ENCODE measurements at regions not wholly inside any gene's neighbourhood (a gene's known extent, or its start where the extent isn't known, plus 50 kb on each side); places are given as distances from the start of the nearest gene placed in this dataset.

DNA sequence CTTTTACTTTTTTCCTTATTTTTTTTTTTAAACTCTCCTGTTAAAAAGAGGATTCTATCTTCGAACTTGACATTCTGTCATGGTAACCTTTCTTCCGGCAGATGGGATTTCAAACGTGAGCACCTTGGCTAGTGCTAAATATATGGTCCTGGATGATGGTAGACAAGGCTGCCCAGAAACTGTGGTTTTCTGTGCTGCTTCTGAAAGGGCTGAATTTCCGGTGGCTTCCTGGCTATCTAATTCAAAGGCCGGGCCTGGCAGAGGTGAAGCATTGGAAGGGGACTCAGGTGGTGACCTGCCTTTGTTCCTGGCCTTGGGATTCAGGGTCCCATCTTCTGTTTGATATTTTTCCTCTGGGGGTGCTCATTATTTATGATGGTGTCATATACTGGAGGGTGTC, 118.6 kb upstream of the MYL2 start:
- no peak for DNase-seq (ENCODE audit: low spot score)

DNA sequence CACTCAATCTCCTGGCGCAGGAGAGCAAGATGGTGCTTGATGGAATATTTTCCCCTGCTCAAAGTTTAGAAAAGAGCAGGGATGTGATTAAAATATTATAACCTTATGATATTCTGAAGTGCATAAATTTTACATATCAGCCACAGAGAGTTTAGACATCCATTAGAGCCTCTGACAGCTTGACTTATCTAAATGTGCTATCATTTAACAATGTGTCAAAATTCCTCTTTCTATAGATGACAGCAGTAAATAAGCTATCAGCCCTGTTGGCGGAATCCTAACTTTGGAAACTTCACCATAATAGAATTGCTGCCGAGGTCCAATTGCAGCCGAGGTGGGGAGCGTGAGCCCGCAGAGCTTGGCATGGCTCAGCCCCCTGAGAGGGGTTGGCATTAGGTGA, 117.7 kb upstream of the MYL2 start:
- DNase-seq (ENCODE audit: low spot score), result no peak

DNA sequence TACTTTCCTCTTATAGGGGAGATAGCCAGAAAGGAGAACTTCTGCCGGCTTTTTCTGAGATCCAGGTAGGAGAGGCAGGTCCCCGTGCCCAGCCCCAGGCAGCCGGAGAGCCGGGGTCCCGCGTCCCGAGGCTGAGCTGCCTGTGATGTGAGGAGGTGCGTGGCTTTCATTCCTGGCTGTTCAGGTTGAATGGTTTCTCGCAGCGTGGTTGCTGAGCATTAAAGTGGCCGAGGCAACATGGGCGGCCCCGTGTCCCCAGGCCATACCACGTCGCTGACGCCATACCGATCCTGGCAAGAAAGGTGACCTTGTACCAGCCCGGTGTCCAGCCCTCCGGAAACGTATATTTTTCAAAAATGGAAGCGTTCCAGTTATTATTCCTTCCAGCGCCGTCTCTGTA, 116.7 kb upstream of the MYL2 start:
- DNase-seq (ENCODE audit: low spot score), result no peak

DNA sequence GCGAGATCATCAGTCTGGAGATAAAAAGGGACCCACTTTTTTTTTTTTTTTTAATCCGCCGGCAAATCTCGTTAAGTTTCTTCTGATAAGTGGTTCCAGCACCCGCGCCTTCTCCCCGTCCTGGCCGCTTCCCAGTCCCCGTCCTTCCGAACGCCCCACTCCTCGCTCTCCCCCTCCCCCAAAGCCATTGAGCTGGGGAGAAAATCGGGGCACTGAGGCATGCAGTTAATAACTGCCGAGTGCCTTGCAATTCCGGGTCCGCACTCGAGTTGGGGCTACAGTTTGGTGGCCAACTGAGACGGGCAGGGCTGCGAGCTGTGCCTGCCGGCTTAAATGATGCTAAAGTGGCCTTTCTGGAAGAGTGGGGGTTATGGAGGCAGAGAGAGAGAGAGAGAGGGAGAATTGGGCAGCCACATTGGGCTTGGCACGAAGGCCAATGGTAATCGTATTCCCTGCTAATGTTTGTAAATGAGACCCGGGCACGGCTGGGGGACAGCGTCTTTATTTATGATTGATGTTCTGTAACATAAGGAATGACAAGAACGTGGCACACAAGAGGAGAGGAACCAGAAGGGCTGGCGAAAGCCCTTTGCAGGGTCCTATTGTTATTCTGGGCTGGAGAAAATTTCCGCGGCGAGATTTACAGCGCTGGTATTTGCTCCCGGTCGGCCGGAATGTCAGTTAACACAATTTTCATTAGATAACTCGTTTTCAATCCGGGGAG, 115.4 kb upstream of the MYL2 start:
- DNase-seq (ENCODE audit: low spot score), result no peak

DNA sequence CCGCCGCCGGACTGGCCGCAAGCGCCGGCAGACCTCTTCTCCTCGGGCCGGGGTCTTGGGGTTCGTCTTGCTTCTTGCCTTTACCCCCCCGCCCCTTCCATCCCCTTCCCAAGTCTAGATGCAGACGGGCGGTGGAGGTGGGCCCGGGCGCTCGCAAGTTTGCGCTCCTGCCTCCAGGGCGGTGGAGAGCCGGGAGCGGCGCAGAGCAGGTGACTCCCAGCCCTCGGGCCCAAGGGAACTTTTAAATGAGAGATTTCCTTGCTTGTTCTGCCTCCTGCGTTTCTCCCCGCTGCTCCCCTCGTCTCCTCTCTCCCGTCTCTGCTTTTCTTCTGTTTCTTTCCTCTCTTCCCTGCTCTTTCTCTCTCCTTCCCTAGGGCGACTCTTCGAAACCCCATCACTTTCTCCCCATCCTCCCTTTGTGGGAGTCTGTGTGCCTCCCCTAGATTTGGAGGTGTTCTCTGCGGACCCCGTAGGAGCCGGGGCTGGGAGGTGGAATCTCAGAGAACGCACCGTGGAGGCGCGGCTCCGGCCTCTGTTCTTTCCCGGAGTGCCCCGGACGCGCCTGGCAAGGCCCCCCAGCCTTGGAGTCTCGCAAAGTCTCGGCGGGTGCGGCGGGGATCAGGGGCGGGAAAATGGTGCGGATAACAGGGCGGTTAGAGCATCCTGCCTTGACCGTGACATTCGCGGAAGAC, 114.7 kb upstream of the MYL2 start:
- DNase-seq (ENCODE audit: low spot score), result no peak

DNA sequence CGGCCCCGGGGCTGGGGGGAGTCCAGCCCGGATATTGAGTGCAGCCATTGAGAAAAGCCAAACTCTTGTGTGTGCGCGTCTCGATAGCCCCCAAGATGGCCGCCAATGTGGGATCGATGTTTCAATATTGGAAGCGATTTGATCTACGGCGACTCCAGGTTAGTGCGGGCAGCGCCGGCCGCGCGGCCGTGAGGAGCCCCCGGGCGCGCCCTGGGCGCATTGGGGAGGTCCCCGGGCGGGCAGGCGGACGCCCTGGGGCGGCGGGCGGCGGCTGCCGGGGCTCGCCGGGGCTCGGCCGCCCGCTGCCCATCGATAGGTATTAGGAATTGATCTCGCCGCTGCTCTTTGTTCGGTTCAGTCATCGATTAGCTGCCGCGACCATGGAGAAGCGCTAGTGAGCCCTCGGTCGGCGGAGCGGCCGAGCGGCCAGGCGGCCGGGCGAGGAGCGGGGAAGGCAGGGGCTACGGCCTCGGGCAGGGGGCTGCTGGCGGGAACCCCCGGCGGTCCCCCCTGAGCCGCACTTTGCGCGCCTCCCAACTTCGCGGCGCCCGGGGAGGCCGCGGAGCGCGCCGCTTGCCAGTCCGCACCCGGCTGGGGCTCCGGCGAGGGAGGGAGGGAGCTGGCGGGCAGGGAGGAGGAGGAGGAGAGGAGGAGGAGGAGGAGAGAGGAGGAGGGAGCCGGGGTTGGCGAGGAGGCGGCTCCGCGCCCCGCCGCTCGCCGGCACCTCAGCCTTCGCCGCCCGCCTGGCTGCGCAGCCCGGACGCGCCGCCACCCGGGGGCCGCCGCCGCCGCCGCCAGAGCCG, 113.9 kb upstream of the MYL2 start, which contains the start of gene CUX2:
CUX2 (plus strand) TSS at position 83 of the 803 bp plus-strand sequence.
- DNase-seq (ENCODE audit: low spot score), result no peak

DNA sequence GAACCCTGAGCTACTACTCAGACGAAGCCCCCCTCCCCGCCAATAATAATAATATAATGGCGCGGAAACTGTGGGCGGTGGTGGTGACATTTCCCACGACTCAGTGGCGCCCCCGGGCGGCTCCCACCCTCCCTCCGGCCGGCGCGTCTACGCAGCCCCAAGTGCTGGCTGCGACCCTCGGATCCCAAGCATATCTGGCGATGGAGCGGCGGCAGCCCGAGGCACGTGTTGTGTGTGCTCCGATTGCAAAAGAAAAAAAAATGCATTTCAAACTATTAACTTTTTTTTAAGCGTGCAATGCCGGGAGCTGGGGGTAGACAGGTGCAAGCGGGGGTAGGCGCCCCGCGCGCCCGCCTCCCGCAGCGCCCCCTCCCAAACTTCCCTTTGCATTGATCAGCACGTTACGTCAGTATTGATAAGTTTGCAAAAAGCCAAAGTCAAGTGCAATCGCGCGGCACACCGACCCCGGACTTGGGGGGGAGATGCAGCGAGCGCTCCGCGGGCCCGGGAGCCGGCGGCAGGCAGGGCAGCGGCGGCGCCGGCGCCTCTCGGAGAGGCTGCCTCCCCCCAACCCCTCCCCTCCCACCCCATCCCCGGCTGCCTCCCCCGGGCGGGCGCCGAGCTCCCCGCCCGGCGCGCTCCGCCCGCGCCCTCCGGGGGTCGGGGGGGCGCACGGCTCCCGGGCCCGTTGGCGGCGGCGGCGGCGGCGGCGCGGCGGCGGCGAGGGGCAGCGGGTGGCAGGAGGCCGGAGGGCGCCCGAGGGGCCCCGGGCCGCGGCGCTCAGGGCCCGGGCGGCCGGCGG, 113.1 kb upstream of the MYL2 start:
- DNase-seq (ENCODE audit: low spot score), result no peak

DNA sequence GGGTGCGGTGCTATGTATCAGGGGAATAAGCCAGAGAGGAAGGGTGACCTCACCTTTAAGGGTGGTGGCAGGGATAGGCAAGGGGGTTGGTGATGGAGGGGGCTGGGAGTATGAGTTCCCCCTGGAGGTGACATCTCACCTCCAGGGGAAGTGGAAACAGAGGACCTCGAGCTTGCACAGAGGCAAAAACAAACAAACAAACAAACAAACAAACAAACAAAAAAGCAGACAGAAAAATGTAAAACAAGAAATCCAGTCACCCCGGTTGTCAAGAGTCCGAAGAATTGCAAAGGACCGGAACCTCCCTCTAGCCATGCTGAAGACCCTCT, 112.2 kb upstream of the MYL2 start:
- DNase-seq (ENCODE audit: low spot score), result no peak

DNA sequence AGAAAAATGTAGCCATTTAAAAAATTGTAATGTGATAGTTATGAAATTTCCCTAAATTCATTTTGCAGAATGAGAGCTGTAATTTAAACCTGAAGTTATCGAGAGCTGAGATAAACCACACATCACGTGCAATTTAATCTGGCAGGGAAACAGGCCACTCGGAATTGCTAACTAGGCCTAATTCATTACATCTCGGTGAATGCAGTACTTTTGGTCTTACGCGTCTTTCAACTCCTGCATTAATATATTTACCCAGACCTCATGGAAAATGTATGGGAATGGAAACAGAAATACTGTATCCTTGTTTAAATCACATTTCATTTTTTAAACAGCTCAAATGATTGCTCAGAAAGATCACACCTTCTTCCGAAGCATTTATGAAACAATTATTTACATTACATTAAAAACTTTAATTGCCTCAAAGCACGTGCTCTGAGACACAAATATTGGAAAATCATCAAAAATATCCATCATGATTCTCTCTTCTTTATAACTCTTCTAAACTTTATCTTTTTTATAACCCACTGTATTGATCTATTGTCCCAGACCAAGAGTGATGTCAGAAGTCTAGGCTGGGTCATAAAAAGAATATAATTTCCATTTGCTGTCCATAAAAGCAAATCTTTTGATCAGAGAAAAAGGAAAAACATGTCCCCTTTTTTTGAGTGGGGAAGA, 111.7 kb upstream of the MYL2 start:
- DNase-seq (ENCODE audit: low spot score), result no peak

DNA sequence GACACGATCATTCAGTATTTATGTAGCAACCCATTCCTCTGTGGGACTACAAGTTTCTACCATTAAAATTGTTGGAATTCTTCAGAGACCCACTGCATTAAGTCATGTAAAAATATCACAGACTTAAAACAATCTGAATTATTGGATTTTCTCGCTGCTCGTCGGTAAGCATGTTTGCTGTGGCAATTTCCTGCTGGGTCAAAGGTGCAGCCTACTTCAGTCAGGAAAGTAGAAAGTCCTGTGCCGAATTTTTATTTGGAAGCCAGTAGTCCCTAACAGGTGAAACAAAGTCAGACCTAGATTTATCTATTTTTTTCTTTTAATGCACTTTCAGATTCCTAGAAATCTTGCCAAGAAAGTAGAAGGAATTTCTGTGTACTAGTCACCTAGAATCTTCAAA, 110.4 kb upstream of the MYL2 start:
- no peak for DNase-seq (ENCODE audit: low spot score)

DNA sequence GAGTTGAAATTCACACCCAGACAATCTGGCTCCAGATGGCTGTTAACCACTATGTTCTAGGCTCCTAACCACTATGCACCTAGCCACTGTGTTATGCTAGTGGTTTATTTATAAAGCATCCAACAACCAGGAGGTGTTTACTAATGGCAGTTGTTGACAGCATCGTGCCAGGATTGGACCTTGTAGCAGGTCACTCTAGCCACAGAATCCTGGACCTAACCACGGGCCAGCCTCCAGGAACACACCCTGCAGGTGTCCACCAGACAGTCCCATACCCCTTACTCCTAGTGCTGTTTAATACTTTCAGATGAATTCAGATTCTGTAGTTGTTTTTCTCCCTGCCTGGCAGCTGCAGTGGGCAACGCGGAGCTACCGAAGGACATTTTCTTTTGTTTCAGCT, 109.4 kb upstream of the MYL2 start:
- DNase-seq (ENCODE audit: low spot score), result no peak

DNA sequence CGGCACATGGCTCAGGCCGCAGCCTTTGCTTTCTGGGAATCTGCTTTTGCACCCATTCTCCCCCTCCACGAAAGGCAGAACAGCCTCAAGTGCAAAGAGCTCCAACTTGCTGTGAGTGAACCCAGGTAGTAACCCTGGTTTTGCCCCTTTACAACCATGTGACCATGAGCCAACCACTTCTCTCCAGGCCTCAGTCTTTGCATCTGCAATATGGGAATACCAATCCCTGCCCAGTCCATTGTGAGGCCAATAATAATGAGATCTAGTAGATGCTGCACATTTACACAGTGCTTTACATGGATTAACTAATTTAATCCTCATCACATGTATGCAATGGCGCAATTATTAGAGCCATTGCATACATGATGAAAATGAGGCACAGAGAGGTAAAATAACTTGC, 108.9 kb upstream of the MYL2 start:
- DNase-seq (ENCODE audit: low spot score), result no peak

DNA sequence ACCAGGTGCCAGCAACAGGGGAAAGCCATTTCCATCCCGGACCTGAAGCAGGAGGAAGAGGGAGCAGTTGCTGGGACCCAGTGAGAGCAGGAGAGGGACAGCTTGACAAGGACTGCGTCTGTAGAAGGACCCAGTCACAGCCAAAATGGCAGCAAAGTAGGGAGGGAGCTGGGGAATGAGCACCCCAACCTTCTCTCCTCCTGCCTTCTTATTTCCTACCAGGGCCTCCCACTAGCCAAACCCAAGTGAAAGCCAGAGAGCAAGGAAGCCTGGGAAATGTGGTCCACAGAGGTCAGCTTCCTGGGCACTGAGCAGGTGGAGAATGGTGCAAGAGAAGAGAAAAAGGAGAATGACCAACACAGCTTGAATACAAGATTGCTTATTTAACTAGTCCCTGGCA, 108.5 kb upstream of the MYL2 start:
- DNase-seq (ENCODE audit: low spot score), result no peak

DNA sequence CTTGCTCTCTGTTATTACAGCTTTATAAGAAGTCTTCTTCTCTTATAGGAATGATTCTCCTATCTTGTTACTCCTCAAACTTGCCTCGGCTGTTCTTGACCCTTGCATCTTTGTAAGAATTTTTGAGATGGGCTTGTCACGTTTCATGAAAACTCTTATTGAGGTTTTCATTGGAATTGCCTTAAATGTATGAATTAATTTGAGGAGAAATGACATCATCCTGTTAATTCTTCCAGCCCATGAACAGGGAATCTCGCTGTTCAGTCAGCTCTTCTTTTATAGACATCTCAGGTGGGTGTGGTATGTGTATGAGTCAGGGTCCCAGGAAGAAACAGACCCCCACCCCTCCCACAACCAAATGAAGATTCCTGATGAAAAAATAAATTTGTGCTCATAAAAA, 107.1 kb upstream of the MYL2 start:
- no peak for DNase-seq (ENCODE audit: low spot score)

DNA sequence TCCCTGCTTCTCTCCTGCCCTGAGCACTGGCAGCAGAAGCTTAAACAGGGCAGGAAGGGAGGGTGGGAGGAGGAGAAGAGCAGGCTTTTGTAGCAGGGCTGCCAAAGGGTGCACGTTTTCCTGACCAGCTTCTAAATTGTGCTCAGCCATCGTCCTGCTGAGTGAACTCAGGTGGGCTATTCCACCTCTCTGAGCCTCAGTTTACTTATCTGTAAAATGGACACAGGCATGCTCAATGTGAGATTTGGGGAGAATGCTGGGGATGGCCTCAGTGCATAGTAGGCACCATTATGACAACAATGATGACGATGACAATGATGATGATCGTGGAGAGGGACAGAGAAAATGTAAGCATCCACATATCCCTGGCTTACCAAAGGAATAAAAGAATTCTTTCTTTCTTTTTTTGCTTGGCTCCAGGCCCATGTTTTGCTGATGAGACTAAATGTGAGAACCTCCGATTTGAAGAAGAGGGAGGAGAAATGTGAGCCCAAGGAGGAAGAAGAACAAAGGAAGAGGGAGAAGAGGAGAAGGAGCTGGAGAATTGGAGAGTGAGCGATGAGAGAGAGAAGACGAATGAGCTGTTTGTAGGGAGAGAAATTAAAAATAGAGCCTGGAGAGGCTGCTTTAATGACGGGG, 105.5 kb upstream of the MYL2 start:
- DNase-seq (ENCODE audit: low spot score), result no peak

DNA sequence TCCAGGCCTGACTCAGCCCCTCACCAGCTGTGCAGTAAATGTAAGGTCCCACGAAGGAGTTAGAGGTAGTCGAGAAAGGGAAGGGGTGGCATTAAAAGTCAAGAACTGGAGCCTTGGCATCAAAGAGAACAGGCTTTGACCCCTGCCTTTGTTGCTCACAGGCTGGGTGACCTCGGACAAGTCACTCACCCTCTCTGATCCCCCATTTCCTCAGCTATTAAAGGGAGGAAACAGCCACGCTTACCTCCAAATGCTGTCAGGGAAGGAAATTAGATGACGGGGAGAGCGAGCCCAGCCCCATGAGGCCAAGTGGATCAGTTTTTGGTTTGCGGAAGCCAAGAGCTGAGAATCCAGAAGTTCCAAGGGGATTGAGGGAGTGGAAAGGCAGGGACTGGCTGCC, 104.9 kb upstream of the MYL2 start:
- no peak for DNase-seq (ENCODE audit: low spot score)

DNA sequence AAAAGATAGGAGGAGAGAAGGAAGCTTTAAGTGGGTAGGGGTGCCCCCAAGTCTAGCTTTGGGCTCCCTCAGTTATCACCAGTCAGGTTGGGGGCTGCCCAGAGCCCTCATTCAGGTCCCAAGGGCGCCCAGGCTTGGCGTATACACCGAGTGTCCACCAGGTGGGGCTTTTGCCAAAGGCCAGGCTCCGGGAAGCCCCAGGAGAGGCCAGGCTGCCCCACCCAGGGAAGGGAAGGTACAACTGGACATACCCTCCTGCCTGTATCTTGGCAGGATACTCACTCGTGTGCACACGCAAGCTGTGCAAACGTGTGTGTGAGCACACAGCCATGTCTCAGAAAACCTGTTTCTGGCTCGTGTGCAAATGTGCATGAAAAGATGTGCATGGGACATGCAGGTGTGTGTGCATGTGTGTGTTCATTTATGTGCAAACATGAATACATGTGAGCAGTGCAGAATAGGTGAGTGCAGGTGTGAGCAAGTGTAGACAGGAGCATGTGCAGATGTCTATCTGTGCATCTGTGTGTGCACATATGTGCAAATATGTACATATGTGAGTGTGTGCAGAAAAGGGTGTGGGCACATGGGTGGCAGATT, 103.9 kb upstream of the MYL2 start:
- no peak for DNase-seq (ENCODE audit: low spot score)

DNA sequence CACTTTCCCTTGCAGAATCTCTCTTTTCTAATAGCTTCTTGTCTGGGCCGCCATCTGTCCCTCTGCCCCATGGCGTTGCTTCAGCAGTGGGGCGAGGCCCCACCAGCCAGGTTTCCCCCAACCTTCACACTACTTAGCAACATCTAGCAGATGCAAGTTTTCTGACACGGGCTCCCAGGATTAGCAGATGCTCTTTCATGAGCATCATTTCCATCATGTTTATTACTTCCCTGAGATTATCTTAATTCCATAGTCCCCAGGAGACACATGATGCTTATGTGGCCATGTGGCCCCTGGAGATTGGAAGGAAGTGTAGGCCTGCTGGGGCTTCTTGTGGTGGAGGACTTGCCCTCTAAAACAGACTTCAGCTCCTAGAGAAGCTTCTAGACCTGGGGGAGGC, 102.0 kb upstream of the MYL2 start:
- no peak for DNase-seq (ENCODE audit: low spot score)

DNA sequence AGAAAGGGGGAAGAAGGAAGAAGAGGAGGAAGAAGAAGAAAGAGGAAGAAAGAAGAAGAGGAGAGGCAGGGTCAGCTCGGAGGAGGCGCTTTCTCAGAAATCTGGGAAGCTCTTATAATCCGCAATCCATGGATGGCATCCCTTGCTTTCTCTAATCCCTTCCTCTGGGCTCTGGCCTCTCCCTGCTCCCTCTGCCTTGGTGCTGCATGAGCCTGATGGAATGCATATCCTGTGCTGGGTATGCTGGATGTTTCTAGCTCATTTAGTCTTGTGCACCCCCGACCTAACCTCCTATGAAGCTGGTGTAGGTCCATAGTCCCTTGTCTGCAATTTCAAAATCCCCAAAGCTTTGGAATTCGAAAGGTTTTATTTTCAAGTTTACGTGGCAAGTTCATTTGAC, 94.2 kb upstream of the MYL2 start:
- DNase-seq (ENCODE audit: low spot score), result no peak

DNA sequence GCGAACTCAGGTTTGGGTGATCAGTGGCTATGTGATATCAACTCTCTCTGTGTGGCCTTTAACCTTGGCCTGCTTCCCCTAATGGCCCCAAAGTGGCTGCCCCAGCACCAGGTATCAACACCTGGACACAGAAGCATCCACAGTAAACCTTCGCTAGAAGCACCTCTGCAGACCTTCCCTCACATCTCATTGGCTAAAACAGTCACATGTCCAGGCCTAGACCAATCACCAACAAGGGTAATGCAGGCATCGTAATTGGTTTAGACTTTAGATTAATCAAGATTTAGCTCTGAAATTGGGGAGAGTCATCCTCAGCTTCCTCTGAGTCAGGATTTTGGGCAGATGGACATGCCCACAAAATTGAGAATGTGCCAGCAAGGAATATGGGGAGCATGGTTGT, 92.5 kb upstream of the MYL2 start:
- no peak for DNase-seq (ENCODE audit: low spot score)

DNA sequence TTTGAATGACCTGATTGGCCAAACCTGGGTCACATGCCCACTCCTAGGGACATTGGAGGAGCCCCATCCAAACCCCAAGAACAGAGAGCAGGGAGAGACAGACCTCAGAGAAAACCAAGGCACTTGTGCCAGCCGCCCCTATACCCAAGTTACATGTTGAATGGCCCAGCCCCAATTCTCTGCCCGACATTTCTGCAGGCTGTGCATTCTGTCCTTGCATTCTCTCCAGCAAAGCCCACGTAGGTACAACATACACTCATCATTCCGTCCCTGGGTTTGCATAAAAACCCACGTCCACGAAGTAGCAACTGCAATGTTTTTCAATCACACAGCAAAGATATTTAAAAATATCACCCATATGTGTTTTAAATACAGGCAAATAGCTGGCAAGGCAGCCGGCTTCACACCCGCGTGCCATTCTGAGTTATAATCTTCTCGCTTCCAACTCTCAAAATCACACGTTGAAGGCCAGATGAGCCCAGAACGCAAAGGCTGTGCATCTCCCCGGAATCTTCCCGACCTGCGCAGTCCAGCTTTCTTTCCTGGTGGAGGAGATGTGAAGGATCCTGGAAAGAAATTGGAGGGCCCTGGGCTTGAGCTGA, 91.7 kb upstream of the MYL2 start:
- no peak for DNase-seq (ENCODE audit: low spot score)

All from hepatic stellate cell (primary cell).